Fibroblast of pulmonary artery (primary cell): ENCODE measurements at regions not wholly inside any gene's neighbourhood (a gene's known extent, or its start where the extent isn't known, plus 50 kb on each side); places are given as distances from the start of the nearest gene placed in this dataset.

Experiments used
- DNase-seq: peaks from one replicate; pipeline ENCODE4 v3.0.0-alpha.2; 2010; ENCODE audit warnings: low read depth
- H3K4me3 ChIP-seq: replicated peaks from 2 replicates; pipeline ENCODE4 v1.5.1; 2011; ENCODE audit warnings: low read depth, mild to moderate bottlenecking, control low read depth, low read length, moderate library complexity
- TF ChIP-seq, protein P1 (sequence below): IDR thresholded peaks from 2 replicates; pipeline ENCODE4 v1.5.1; 2011; ENCODE audit warnings: mild to moderate bottlenecking, control low read depth, low read length, inconsistent platforms; ENCODE audit errors: missing control alignments

DNA sequence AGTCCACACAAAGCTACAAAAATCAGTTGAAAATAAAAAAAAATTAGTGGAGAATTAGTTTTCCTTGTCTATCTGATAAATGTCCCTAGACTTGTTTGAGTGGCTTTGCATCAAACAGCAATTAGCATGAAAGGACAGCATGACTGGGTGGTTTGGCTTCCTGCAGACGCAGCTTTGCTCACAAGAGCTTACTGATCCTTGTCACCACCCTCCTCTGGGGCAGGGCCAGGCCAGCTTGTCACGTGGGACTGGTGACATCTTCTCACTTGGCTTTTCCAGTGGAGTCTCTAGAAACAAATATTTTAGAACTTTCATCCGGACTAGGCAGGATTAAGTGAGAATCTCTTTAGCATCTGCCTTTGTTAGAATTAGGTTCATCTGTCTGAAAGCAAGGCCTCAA lies 76.0 kb upstream of the OLIG2 start:
- DNase-seq = no peak
- H3K4me3 ChIP-seq = no peak overlapping the region
- TF ChIP-seq, protein P1, sequence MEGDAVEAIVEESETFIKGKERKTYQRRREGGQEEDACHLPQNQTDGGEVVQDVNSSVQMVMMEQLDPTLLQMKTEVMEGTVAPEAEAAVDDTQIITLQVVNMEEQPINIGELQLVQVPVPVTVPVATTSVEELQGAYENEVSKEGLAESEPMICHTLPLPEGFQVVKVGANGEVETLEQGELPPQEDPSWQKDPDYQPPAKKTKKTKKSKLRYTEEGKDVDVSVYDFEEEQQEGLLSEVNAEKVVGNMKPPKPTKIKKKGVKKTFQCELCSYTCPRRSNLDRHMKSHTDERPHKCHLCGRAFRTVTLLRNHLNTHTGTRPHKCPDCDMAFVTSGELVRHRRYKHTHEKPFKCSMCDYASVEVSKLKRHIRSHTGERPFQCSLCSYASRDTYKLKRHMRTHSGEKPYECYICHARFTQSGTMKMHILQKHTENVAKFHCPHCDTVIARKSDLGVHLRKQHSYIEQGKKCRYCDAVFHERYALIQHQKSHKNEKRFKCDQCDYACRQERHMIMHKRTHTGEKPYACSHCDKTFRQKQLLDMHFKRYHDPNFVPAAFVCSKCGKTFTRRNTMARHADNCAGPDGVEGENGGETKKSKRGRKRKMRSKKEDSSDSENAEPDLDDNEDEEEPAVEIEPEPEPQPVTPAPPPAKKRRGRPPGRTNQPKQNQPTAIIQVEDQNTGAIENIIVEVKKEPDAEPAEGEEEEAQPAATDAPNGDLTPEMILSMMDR = no peak

- H3K4me3 ChIP-seq = no peak overlapping the region
- no peak for DNase-seq
- TF ChIP-seq, protein P1 = no peak
Measured at GRCh38 chr21:32951041-32951440, 74.7 kb upstream of the OLIG2 start.

GRCh38 chr21:32954353-32954752 lies 71.4 kb upstream of the OLIG2 start:
- H3K4me3 ChIP-seq = no peak overlapping the region
- DNase-seq = no peak
- TF ChIP-seq, protein P1 = no peak

GRCh38 chr21:32955311-32956060 lies 70.2 kb upstream of the OLIG2 start:
- TF ChIP-seq, protein P1 = no peak
- H3K4me3 ChIP-seq = no peak overlapping the region

GRCh38 chr21:32956061-32956656 lies 69.6 kb upstream of the OLIG2 start:
- H3K4me3 ChIP-seq = no peak overlapping the region
- TF ChIP-seq, protein P1 = no peak
- no peak for DNase-seq

More at GRCh38 chr21:32955311-32956060, 70.2 kb upstream of the OLIG2 start:
- DNase-seq = no peak

DNA sequence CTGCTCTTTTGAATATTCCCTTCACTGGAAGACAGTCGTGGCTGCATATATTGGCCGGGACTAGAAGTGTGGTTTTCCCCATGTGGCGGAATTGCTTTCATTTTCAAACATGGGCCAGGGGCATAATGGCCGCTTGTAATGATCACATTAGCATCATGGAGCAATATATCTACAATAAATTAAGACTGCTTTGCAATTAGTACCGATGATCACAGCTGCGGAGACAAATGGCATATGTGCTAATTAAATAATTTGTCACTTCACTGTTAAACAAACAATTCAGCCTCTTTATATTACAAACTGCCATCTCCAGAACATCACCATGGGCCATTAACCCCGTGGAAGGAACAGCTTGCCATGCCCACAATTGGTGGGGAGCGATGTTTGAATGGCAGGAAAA lies 68.2 kb upstream of the OLIG2 start:
- TF ChIP-seq, protein P1 = no peak

More for the DNA sequence above, 68.2 kb upstream of the OLIG2 start:
- H3K4me3 ChIP-seq = no peak overlapping the region
- DNase-seq = no peak
